Kidney (tissue), 13 donors: ENCODE measurements at regions not wholly inside any gene's neighbourhood (a gene's known extent, or its start where the extent isn't known, plus 50 kb on each side); places are given as distances from the start of the nearest gene placed in this dataset.

Experiments
- DNase-seq, 5 donors: peaks; one replicate each; pipeline ENCODE4 v3.0.0-alpha.2; 2013 to 2020
- FAIRE-seq: peaks from 2 replicates; lab custom pipeline; 2012; peaks lifted over from hg19 to GRCh38; lab: Jason Lieb, UNC
- H3K27ac ChIP-seq, 2 donors: one replicate each; pipeline ENCODE4 v1.7.0; 2013; ENCODE audit warnings: low read depth in 2 of 2, low read length in 2 of 2, inconsistent platforms in 1 of 2
- H3K27me3 ChIP-seq: one replicate; pipeline ENCODE4 v1.7.1; 2013; ENCODE audit warnings: low read length, inconsistent platforms; ENCODE audit not compliant: control insufficient read depth, insufficient read depth
- H3K36me3 ChIP-seq, 3 donors: one replicate each; pipeline versions ENCODE4 v1.7.0 to v1.7.1; 2013; ENCODE audit warnings: low read length in 3 of 3, control low read depth in 1 of 3, inconsistent platforms in 1 of 3; ENCODE audit not compliant: insufficient read depth in 3 of 3, control insufficient read depth in 2 of 3
- H3K4me1 ChIP-seq, 3 donors: one replicate each; pipeline versions ENCODE4 v1.7.0 to v1.7.1; 2013; ENCODE audit warnings: low read length in 3 of 3, inconsistent platforms in 1 of 3, low read depth in 1 of 3; ENCODE audit not compliant: control insufficient read depth in 2 of 3, insufficient read depth in 2 of 3
- H3K4me3 ChIP-seq, 3 donors: one replicate each; pipeline versions ENCODE4 v1.7.0 to v1.8.1; 2013; ENCODE audit warnings: low read length in 3 of 3, control low read depth in 1 of 3, inconsistent platforms in 1 of 3
- H3K9ac ChIP-seq, 3 donors: one replicate each; pipeline versions ENCODE4 v1.7.0 to v1.7.1; 2013; ENCODE audit warnings: low read length in 3 of 3, control low read depth in 1 of 3, inconsistent platforms in 1 of 3
- H3K9me3 ChIP-seq, 3 donors: one replicate each; pipeline versions ENCODE4 v1.7.0 to v1.7.1; 2013; ENCODE audit warnings: low read length in 3 of 3, control low read depth in 1 of 3, inconsistent platforms in 1 of 3; ENCODE audit not compliant: control insufficient read depth in 2 of 3, insufficient read depth in 1 of 3
- CTCF ChIP-seq: IDR thresholded peaks from 3 replicates; pipeline ENCODE4 v1.5.1; 2012; ENCODE audit warnings: mild to moderate bottlenecking, moderate library complexity, borderline replicate concordance; ENCODE audit not compliant: insufficient read depth; ENCODE audit errors: extremely low read depth
- intact Hi-C: fragments of 100-400 bp; cut with DNase I; formaldehyde crosslinking; loops from one replicate; pipeline ENCODE4 v1.11.1; 2022
- donor health status: control.
- donor health status: control.
- donor health status: control.
- donor health status: control.
- donor health status: control.
- donor health status: DM: yes; HTN: yes; CAD: no.
- donor health status: Normal renal cell carcinoma (clear cell type).

- Histone ChIP-seq H3K4me3 (no peak overlapping the region), H3K36me3 (no peaks in the 10 kb centered on the region), H3K9ac (no peak overlapping the region), H3K4me1 (no peaks in the 10 kb centered on the region), H3K27ac (no peak overlapping the region), H3K9me3 (no peaks in the 10 kb centered on the region), H3K27me3 (no peaks in the 10 kb centered on the region)
- no peak for TF ChIP-seq CTCF
- no peak for FAIRE-seq
- DNase-seq: no peak
- intact Hi-C loops: no loop called here
Measured at GRCh38 chr5:174386846-174387245, 337.5 kb upstream of the MSX2 start.

- Histone ChIP-seq H3K27me3 (no peaks in the 10 kb centered on the region), H3K4me3 (no peak overlapping the region), H3K9ac (no peak overlapping the region), H3K27ac (no peak overlapping the region), H3K36me3 (no peaks in the 10 kb centered on the region), H3K4me1 (no peaks in the 10 kb centered on the region), H3K9me3 (no peaks in the 10 kb centered on the region)
- FAIRE-seq (no peak), DNase-seq (no peak)
- intact Hi-C loops: no loop called here
- no peak for TF ChIP-seq CTCF
Measured at GRCh38 chr5:174387448-174387847, 336.9 kb upstream of the MSX2 start.

- intact Hi-C loops: no loop called here
- no peak for FAIRE-seq
- H3K36me3 ChIP-seq: no peaks in the 10 kb centered on the region
- DNase-seq: no peak
- H3K27me3 ChIP-seq: no peaks in the 10 kb centered on the region
- H3K9ac ChIP-seq: no peak overlapping the region
- TF ChIP-seq CTCF: no peak
- no peak overlapping the region for H3K27ac ChIP-seq
- H3K9me3 ChIP-seq: no peaks in the 10 kb centered on the region
- H3K4me1 ChIP-seq: no peaks in the 10 kb centered on the region
- no peak overlapping the region for H3K4me3 ChIP-seq
Measured at GRCh38 chr5:174392892-174393291, 331.5 kb upstream of the MSX2 start.

GRCh38 chr5:174396541-174396940, 327.8 kb upstream of the MSX2 start:
- DNase-seq (no peak), FAIRE-seq (no peak)
- no peak for TF ChIP-seq CTCF
- intact Hi-C loops: no loop called here
- Histone ChIP-seq H3K36me3 (no peaks in the 10 kb centered on the region), H3K9ac (no peak overlapping the region), H3K9me3 (no peaks in the 10 kb centered on the region), H3K27me3 (no peaks in the 10 kb centered on the region), H3K4me3 (no peak overlapping the region), H3K27ac (no peak overlapping the region), H3K4me1 (no peaks in the 10 kb centered on the region)
